ENCODE measurements at regions not wholly inside any gene's neighbourhood (a gene's known extent, or its start where the extent isn't known, plus 50 kb on each side); places are given as distances from the start of the nearest gene placed in this dataset.

DNA sequence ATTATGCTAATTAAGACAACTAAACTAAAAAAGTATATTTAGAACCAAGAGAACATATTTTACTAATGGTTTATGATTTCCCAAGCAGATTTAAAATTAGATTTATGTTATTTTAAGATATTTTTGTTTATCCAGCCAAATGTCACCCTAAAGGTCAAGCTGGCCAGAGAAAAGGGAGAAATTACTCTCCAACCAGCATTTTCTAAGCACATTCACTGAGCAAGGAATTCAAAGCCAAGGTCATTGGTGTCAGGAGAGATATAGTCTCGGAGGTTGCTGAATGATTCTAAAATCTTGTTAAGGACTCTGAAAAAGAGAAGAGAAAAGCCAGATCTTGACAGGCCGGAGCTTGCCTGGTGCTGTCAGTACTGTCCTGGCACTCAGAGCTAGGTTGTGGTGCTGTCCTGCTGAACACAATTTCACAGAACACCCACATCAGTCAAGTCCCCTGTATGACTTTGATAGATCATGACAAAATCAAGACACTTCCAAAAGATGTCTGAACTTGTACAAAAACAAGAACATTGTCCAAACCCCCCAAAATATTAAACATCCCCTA, 222.3 kb upstream of the SMLR1 start:
- no peaks in the 10 kb centered on the region for H3K27me3 Mint-ChIP-seq
- H3K36me3 ChIP-seq (ENCODE audit: insufficient read depth, low read length) = no peaks in the 10 kb centered on the region

DNA sequence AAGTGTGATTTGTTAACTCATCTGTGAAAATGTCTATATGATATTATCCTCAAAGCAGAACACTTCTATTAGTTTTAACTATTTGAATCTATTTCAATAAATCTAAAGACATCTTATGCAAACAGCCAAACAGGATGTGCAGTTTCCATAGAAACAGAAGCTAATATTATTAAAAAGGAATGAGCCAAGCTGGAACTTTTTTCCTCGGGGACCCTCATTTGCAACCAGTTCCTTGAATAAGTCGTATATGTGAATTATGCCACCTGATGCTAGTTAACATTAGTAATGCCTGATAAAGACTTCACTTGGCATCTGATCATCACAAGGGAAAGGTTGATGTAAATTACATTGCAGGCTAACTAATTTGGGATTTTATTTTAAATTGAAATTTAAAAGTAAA, 216.9 kb upstream of the SMLR1 start:
- ATAC-seq (ENCODE audit: poor library complexity) = no peak
- Mint-ChIP-seq H3K27ac (no peak overlapping the region), H3K4me3 (no peak overlapping the region), H3K9me3 (no peaks in the 10 kb centered on the region), H3K4me1 (ENCODE audit: low read depth) (no peaks in the 10 kb centered on the region), H3K27me3 (no peaks in the 10 kb centered on the region), H3K36me3 (ENCODE audit: low read depth) (no peaks in the 10 kb centered on the region)
- no peaks in the 10 kb centered on the region for H3K9me3 ChIP-seq (ENCODE audit: control insufficient read depth in 1 of 2, insufficient read depth in 1 of 2, low read length in 2 of 2)
- no peaks in the 10 kb centered on the region for H3K36me3 ChIP-seq (ENCODE audit: insufficient read depth, low read length)
- DNase-seq = no peak
- no peak overlapping the region for H3K4me3 ChIP-seq (ENCODE audit: low read length)
- ChIA-PET POLR2A (no interaction called here), CTCF (no interaction called here)
- peaks cover 2% of the 10 kb centered on the region for H3K4me1 ChIP-seq (ENCODE audit: insufficient read depth, low read length)
- no peaks in the 10 kb centered on the region for H3K27me3 ChIP-seq (ENCODE audit: control insufficient read depth in 1 of 2, insufficient read depth in 2 of 2, low read length in 2 of 2)
- H3K27ac ChIP-seq (ENCODE audit: low read depth in 1 of 2, low read length in 2 of 2) = no peak overlapping the region
- TF ChIP-seq, protein P1, sequence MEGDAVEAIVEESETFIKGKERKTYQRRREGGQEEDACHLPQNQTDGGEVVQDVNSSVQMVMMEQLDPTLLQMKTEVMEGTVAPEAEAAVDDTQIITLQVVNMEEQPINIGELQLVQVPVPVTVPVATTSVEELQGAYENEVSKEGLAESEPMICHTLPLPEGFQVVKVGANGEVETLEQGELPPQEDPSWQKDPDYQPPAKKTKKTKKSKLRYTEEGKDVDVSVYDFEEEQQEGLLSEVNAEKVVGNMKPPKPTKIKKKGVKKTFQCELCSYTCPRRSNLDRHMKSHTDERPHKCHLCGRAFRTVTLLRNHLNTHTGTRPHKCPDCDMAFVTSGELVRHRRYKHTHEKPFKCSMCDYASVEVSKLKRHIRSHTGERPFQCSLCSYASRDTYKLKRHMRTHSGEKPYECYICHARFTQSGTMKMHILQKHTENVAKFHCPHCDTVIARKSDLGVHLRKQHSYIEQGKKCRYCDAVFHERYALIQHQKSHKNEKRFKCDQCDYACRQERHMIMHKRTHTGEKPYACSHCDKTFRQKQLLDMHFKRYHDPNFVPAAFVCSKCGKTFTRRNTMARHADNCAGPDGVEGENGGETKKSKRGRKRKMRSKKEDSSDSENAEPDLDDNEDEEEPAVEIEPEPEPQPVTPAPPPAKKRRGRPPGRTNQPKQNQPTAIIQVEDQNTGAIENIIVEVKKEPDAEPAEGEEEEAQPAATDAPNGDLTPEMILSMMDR (IDR thresholded peaks at IDR 0.05) = no peak
- intact Hi-C loops (cut with DNase I, micrococcal nuclease) = no loop called here

More for the DNA sequence above, 222.3 kb upstream of the SMLR1 start:
- intact Hi-C loops (cut with DNase I, micrococcal nuclease) = no loop called here
- POLR2A ChIA-PET = no interaction called here
- Histone ChIP-seq H3K4me1 (ENCODE audit: insufficient read depth, low read length) (peaks cover 10% of the 10 kb centered on the region), H3K4me3 (ENCODE audit: low read length) (no peak overlapping the region), H3K9me3 (ENCODE audit: control insufficient read depth in 1 of 2, insufficient read depth in 1 of 2, low read length in 2 of 2) (peaks cover 0 to 3% of the 10 kb centered on the region in 2 experiments), H3K27me3 (ENCODE audit: control insufficient read depth in 1 of 2, insufficient read depth in 2 of 2, low read length in 2 of 2) (no peaks in the 10 kb centered on the region), H3K27ac (ENCODE audit: low read depth in 1 of 2, low read length in 2 of 2) (no peak overlapping the region)
- Mint-ChIP-seq H3K4me3 (no peak overlapping the region), H3K4me1 (ENCODE audit: low read depth) (peaks cover 19% of the 10 kb centered on the region), H3K9me3 (no peaks in the 10 kb centered on the region), H3K36me3 (ENCODE audit: low read depth) (no peaks in the 10 kb centered on the region), H3K27ac (no peak overlapping the region)
- ATAC-seq (ENCODE audit: poor library complexity) (no peak), DNase-seq (no peak)
- CTCF ChIA-PET = no interaction called here
- TF ChIP-seq, protein P1 (IDR thresholded peaks at IDR 0.05) = no peak

DNA sequence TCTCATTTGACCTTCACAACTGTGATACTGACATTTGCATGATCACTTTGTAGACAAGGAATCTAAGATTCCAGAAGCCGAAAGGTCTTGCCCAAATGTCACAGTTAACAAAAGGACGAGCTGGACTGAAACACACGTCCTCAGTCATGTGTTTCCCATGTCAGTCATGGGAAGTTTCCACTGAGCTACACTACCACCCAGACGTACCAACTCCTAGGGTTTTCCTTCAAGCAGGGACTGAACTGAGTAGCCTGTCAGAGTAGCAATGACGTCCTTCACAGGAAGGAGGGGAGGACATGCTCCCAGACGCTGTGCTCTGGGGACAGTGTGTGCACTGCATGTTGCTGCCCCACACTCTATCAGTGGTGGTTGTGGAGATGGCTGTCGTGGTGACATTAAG, 215.8 kb upstream of the SMLR1 start:
- Mint-ChIP-seq H3K27me3 (no peaks in the 10 kb centered on the region), H3K27ac (no peak overlapping the region), H3K4me1 (ENCODE audit: low read depth) (no peaks in the 10 kb centered on the region), H3K36me3 (ENCODE audit: low read depth) (no peaks in the 10 kb centered on the region), H3K4me3 (no peak overlapping the region), H3K9me3 (no peaks in the 10 kb centered on the region)
- Histone ChIP-seq H3K27me3 (ENCODE audit: control insufficient read depth in 1 of 2, insufficient read depth in 2 of 2, low read length in 2 of 2) (no peaks in the 10 kb centered on the region), H3K4me3 (ENCODE audit: low read length) (no peak overlapping the region), H3K27ac (ENCODE audit: low read depth in 1 of 2, low read length in 2 of 2) (no peak overlapping the region), H3K4me1 (ENCODE audit: insufficient read depth, low read length) (peaks cover 2% of the 10 kb centered on the region), H3K9me3 (ENCODE audit: control insufficient read depth in 1 of 2, insufficient read depth in 1 of 2, low read length in 2 of 2) (no peaks in the 10 kb centered on the region), H3K36me3 (ENCODE audit: insufficient read depth, low read length) (no peaks in the 10 kb centered on the region)
- no peak for DNase-seq
- POLR2A ChIA-PET = no interaction called here
- CTCF ChIA-PET = no interaction called here
- intact Hi-C loops (cut with DNase I, micrococcal nuclease) = no loop called here
- TF ChIP-seq, protein P1 (IDR thresholded peaks at IDR 0.05) = no peak
- no peak for ATAC-seq (ENCODE audit: poor library complexity)

All from CD4-positive, alpha-beta T cell (primary cell).